Glomerular visceral epithelial cell (primary cell): ENCODE measurements at regions not wholly inside any gene's neighbourhood (a gene's known extent, or its start where the extent isn't known, plus 50 kb on each side); places are given as distances from the start of the nearest gene placed in this dataset.
"Not testable (repeated sequence)": the region's sequence is repeated elsewhere in the genome, so short reads cannot be mapped to it uniquely, and the experiment has no call there.

Experiments used
- DNase-seq: peaks from one replicate; pipeline ENCODE4 v3.0.0-alpha.2; 2016; ENCODE audit errors: extremely low spot score

DNA sequence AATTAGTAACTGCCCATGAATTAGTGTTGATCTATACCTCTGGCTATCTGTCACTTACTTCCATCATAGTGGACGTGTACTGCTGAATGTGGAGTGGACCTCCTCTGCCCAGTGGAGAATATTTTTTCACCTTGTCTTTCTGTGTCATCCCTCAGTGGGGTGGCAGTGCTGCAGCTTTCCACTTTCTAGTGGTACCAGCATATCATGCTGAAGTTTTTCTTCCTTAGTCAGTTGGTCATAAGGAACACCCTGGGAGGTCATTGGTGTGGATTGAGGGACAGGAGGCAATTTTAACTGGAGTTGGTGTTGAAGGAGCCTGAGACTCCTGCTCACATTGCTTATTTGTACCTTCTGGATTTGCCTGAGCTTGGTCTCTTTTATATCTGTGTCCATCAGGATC lies 151.7 kb upstream of the ANKH start:
- DNase-seq: no peak

DNA sequence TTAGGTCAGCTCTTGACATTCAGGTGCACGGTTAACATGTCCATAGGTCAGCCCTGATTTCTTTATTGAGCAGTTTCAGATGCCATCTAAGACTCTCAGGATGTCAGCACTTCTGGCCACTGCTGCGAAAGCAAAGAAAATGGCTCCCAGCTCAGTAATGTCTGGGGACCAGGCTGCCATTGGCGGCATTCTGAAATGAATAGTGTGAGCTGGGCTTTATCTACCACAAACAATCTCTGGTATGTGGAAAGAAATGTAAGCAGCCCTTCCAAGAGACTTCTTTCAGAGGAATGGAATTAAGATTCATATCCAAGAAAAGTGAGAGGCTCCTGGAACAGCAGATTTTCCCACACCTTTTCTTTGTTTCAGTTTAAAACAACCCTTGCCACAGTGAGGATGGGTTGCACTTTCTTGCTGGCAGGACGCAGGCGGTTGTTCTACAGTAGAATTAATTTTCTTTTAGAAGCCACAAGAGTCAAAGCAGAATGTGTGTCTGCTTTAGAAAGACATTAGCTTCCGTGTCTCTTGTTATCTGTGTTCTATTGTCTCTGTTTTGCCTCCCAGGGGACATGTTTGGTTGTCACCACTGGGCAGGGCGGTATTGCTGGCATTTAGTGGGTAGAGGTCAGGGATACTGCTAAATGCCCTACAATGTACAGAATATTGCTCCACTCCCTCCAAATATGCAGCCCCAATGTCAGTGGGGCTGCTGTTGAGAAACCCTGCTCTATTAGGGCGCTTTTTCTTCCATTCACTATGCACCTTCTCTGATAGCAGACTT lies 149.9 kb upstream of the ANKH start:
- DNase-seq: peak; percentile 28

DNA sequence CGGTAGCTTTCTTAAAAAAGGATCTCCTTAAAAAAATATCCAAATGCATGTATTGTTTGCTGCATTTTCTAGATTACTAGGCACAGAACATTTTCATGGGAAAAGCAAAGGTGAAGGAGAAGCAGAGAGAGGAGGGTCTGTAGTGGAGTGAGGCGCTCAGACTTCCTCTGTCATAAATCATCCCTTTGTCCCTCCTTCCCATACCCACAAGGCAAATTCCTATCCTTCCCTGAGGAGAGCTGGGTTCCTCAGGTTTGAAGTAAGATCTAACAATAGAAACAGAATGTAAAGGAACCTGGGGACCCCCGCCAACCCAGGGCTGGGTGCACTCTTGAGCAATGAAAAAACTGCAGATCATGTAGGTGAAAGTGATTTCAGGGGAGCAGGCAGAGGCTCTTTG lies 149.2 kb upstream of the ANKH start:
- DNase-seq: no peak

DNA sequence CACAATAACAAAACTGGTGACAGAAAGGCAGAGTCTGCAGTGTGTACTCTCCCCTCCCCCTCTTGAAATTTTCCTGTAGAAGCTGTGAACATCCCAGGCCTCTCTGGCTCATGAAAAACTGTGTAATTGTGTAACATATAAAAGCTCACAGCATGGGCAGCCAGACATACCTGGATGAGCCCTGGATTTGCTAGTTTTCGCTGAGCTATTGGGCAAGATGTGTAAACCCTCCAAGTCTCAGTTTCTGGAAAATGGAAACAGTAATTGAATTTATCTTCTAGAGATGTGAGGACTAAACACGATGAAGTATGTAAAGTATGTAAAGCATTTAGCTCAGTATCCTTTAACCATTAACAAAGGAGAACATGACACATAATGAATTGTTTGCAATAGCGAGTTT lies 143.2 kb upstream of the ANKH start:
- DNase-seq: peak; percentile 44

DNA sequence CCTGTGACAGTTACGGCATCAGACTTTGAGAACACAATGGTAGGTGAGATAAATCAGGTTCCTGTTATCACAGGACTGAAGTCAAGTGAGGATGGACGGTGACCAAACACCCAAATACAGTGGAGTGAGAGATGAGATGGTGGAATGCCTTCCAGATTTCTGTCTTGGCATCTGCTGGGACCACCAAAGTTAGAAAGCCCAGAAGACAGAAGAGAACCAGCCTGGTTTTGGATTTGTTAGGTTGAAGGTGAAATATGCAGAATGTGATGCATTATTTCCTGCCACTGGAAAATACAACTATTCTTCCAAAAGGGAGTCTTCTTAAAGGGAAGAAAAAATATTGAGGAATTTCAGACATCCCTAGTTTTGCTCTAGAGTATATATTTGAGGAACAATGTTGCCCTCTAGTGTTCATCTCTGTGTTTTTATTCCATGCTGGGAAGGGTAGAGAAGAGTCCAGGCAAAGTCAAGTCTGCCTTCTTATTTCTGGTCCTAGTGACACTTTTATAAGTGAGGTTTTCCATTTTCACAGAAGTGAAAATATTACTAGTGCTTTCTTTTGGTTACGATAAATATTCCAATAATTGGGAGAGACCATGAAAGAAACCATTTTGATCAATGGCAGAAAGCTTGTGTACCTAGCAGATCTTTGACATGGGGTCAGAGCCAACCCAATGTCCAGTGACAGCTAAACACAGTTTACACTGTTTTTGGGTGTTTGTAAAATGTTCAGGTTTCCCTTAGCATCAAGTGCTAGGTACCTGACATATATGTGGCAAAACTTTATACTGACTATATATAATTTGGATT lies 142.3 kb upstream of the ANKH start:
- peak; percentile 71 for DNase-seq

DNA sequence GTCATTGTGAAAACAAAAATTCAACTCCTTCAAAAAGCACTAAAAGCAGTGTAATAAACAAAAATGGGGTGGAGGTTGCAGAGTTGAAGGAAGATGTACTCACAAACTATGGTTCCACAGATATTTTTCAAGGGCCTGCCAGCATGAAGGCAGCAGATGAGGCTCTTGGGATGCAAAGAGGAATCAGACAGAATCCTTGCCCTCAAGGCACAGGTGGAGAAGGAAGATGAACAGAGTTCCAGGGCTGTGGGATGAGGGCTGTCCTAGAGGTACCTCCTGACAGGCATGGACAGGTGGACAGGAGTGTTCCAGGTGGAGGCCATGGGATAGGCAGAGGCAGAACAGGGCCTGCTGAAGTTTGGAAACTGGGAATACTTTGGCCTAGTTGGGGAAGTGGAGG lies 140.5 kb upstream of the ANKH start:
- no peak for DNase-seq

DNA sequence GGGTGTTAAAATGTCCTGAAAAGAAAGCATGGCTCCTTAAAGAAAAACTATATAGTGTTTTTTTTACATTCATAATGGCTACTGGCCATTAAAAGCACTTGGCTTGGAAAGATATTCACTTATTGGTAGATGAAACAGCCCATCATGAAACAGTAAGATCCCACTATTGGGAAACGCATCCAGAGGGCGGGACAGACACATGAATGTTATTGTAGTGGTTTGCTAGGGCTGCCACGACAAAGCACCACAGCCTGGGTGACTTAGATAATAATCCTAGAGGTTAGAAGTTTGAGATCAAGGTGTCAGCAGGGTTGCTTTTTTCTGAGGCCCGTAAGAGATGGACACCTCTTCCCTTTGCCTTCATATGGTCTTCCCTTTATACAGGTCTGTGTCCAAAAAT lies 139.4 kb upstream of the ANKH start:
- DNase-seq: no peak

DNA sequence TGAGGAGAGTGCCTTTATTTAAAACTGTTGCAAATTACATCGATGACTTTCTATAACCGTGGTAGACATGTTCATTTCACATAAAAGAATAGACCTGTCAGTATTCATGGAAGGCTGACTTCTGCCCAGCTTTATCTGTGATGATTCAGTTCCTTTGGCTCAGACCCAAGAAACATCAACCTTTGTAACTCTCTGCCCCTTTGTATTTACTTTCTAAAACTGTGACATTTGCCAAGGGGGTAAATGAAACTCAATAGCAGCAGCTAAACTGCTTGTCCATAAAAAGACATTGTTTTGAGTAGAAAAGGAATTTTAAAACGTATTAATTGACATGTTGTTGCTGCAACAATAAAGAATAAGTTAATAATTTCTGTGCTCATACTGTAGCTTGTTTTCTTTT lies 137.8 kb upstream of the ANKH start:
- DNase-seq: peak; percentile 81

DNA sequence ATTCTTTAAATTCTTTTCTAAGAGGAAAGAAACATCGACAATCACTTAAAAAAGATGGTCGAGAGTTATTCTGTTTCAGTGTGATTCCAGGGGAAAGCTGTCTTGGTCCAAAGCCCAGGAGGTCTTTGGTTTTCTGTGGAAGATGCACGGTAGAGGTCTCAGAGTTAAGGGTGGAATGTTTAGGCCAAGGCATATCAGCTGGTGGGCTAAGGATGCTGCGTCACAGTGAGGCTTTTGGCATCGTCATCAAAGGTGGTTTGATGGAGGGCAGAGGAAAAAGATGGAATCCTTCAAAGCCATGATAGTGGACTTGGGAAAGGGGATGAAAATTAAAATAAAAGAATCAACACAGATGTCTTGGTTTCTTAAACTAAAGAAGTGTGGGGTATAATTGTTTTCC lies 137.3 kb upstream of the ANKH start:
- DNase-seq: no peak

DNA sequence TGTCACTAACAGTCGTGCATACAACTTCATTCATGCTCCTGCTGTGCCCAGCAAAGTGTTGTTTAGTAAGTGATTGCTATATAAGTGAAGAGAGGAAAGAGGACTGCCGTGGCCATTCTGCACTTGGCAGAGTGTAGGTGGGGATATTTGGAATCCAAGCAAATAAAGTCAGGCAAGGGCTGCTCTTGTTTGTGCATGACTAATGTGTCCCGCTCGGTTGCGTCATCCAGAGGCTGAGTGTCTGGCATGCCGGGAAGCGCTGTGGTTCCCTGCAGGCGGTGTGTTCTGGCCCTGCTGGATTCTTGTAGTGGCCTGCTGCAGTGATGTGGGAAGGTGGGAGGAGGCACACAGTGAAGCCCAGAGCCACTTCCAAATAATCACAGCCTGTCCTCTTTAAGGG lies 136.9 kb upstream of the ANKH start:
- DNase-seq: peak; percentile 91

DNA sequence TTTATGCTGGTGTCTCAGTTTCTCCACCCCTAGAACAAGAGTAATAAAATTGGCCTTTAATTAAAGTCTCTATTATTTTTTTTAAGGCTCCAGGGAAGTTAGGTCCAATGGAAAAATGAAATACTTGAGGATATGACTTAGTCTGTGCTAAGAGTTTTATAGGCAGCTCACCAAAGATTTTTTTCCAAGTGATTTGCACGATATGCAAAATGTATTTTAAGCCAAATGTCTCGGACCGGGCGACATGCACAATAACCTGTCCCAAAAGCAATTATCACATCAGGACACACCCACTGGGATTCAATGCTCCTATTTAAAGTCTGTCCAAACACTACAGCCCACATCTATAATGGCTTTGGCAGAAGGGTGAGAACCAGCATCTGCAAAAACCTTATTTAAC lies 136.1 kb upstream of the ANKH start:
- no peak for DNase-seq

DNA sequence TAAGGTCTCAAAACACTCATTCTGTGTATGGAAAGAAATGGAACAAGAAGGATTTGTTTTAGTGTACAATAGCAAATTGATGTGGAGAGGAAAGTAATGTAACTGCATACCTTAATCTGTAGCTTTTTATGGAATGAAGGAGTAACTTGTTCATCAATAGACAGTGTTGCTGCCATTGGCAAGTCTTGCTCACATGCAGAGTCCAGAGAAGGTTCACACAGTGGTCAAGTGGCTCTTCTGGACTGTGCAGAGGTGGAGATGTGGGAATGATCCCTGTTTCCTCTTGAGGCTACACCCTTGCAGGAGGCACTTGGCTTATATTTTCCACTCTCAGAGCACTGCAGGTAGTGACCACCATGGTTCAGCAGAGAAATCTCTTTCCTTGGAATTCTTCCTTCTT lies 132.9 kb upstream of the ANKH start:
- DNase-seq: no peak

DNA sequence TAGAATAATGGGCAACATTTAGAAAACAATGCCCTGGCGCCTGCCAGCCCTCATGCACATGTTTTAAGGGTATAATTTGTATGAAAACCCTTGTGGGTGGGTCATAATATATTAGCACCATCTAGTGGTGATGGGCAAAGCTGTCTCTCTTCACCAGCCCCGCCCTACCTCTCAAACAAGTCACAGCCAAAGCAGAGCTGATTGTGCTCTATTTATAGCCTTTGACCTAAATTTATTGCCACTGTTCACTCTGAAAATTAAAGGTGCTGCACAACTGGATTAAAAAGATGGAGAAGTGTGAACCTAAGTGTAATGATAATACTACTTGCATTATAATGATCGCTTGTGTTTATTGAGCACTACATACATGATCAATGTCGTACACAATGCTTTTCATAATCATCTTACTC lies 131.9 kb upstream of the ANKH start:
- peak; percentile 67 for DNase-seq

DNA sequence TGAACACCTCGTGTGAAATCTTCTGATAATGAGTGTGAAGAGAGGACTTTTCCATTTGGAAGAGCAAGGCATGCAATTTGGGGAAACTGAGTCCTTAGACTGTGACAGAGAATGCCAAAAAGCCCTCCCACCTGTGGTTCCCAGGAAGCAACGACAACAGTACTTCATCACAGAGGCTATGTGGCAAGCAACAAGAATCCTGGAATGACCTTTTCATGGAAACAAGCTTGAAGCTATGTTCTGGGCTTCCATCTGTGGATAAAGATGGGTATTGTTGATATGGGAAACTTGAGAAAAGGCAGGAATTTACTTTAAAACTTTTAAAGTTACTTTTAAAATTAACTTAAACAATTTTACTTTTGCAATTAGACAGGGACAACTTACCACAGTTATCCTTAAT lies 131.2 kb upstream of the ANKH start:
- no peak for DNase-seq

DNA sequence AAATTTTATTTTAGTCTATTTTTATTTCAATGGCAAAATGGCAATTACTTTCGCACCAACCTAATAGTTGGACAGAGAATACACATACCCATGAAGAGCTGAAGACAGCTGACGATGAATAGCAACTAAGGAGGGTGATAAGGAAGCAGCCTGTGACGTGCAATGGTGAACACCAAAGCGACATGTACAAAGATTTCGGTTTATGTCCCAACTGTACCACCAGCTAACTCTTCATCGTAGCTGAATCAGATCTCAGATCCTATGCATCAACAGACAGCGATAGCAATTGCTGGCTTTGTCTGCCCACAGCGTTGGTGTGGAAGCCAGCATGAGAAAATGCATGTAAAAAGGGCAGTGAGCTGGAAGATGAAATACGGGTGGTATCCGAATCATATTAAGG lies 130.6 kb upstream of the ANKH start:
- DNase-seq: no peak

DNA sequence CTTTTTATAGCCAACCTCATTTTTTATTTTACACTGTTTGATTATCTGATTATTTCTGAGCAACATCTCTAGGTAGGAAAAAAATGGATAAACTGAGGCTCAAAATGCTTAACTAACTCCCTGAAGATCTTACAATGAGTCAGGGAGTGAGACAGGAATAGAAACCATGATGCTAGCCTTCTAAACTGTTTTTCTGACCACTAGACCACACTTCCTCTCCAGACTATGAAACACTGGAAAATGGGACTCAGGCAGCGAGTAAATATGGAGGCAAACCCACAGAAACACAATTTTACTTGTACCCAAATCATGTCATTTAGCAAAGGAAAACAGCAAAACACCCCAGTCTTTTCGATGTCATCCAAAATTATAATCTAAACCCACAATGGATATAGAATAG lies 129.9 kb upstream of the ANKH start:
- no peak for DNase-seq

DNA sequence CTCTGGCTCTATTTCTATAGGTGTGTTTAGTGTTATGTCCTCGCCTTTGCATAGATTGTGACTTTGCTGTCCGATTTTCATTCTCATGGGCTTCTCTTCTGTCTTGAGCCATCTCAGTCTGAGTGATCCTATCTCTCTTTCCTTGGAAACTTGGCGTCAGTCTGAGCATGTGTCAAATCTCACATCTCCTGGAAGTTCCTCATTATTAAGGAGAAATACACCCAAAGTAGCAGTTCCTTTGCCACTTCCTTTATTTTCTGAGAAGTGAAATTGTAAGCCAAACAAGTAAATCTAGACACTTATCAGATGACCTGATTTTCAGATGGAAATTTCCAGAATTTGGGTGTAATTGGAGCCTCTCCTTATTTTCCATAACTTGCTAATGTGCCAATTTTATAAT lies 126.9 kb upstream of the ANKH start:
- DNase-seq: no peak

DNA sequence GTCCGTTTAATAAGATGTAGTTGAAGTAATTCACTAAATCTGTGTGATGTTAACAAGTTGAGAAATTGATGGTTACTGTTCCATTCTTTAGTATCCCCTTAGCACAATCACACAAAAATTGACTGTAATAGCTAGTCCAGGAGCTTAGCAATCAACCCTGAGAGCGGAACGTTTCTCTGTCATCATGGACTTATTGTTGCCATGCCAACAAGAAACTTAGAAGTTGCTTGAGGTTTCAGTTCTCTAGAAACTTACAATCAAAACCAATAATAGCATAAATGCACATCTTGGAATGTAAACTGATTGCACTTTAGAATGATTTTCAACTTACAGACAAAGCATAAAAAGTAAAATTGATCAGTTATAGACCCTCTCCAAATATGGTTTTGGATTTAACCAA lies 125.4 kb upstream of the ANKH start:
- DNase-seq: no peak

DNA sequence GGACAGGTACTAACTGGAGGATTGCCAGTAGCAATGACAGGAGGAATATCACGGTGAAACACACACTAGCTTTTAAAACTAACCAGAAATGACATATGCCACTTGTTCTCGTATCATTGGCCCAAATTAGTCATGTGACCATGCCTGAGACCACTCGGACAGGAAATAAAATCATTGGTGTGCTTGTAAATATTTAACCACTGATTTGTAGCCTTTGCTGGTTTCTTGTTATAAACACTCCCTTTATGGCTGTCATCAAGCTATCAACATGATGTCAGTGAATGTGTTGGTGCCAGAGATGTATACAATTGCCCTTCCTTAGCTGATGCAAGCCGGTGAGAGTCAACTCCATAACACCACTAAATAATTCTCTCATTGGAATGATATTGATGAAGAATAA lies 123.7 kb upstream of the ANKH start:
- DNase-seq: no peak

DNA sequence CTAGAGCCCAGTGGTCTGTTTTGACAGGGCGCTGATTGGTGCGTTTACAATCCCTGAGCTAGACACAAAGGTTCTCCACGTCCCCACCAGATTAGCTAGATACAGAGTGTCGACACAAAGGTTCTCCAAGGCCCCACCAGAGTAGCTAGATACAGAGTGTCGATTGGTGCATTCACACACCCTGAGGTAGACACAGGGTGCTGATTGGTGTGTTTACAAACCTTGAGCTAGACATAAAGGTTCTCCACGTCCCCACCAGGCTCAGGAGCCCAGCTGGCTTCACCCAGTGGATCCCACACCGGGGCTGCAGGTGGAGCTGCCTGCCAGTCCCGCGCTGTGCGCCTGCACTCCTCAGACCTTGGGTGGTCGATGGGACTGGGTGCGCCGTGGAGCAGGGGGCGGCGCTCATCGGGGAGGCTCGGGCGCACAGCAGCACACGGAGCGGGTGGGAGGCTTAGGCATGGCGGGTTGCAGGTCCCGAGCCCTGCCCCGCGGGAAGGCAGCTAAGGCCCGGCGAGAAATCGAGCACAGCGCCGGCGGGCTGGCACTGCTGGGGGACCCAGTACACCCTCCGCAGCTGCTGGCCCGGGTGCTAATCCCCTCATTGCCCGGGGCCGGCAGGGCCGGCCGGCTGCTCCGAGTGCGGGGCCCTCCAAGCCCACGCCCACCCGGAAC lies 122.0 kb upstream of the ANKH start:
- not testable (repeated sequence) for DNase-seq

DNA sequence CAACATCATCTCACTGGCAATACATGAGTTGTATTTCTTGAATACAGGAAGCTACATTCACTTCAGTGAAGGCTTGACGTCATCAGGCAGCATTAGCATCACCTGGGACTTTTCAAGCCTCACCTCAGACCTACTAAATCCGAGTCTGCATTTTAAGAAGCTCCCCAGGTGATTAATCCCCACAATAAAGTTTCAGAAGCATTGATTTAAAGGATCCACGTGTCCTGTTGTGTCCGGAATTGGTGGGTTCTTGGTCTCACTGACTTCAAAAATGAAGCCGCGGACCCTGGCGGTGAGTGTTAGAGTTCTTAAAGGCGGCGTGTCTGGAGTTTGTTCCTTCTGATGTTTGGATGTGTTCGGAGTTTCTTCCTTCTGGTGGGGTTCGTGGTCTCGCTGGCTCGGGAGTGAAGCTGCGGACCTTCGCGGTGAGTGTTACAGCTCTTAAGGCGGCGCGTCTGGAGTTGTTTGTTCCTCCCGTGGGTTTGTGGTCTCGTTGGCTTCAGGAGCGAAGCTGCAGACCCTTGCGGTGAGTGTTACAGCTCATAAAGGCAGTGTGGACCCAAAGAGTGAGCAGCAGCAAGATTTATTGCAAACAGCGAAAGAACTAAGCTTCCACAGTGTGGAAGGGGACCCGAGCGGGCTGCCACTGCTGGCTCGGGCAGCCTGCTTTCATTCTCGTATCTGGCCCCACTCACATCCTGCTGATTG lies 121.3 kb upstream of the ANKH start:
- not testable (repeated sequence) for DNase-seq

DNA sequence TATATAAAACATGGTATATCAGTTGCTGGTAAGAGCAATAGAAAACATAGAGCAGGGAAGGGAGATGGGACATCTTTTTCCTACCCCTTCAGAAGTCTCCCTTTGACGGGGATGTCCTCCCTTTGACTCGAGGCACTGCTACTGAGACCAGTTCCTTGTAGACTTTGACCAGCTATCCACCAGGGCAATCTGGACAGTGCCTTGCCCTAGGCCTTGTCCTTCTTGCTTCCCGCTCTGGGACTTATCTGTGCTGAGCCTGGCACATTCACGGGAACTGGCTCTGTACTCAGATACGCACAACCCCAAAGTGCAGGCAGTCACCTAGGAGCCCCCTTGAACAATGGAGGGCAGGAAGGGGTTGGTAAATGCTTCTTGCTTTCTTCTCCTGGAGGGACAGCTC lies 116.6 kb upstream of the ANKH start:
- DNase-seq: no peak
